Large intestine (tissue), 3 donors: ENCODE measurements at regions not wholly inside any gene's neighbourhood (a gene's known extent, or its start where the extent isn't known, plus 50 kb on each side); places are given as distances from the start of the nearest gene placed in this dataset.

ENCODE experiments used
- DNase-seq, 2 donors: peaks; one replicate each; pipeline versions ENCODE4 v3.0.0 to v3.0.0-alpha.2; 2013
- H3K27ac ChIP-seq: one replicate; pipeline ENCODE4 v1.5.1; 2013; ENCODE audit warnings: low read length
- H3K27me3 ChIP-seq: 2 replicates; pipeline ENCODE4 v1.6.1; 2013; ENCODE audit warnings: low read length; ENCODE audit not compliant: control insufficient read depth, insufficient read depth
- H3K36me3 ChIP-seq: 2 replicates; pipeline ENCODE4 v1.6.1; 2013; ENCODE audit warnings: low read length; ENCODE audit not compliant: control insufficient read depth, insufficient read depth
- H3K4me1 ChIP-seq: one replicate; pipeline ENCODE4 v1.6.1; 2013; ENCODE audit warnings: low read length; ENCODE audit not compliant: control insufficient read depth, insufficient read depth
- H3K4me3 ChIP-seq: one replicate; pipeline ENCODE4 v1.5.1; 2013; ENCODE audit warnings: low read length
- H3K9me3 ChIP-seq: one replicate; pipeline ENCODE4 v1.6.1; 2013; ENCODE audit warnings: mild to moderate bottlenecking, low read depth, low read length, moderate library complexity; ENCODE audit not compliant: control insufficient read depth
- WGBS: methylation state at CpG from one replicate; pipeline ENCODE4 v1.1.5; 2013; ENCODE audit warnings: low lambda C conversion rate; ENCODE audit not compliant: insufficient coverage; 5-methylcytosine and 5-hydroxymethylcytosine counted together

GRCh38 chr4:58188316-58188715, 1078.1 kb upstream of the IGFBP7 start:
- H3K4me1 ChIP-seq, result no peaks in the 10 kb centered on the region
- WGBS, result 87% methylated on average over 3 of the region's 4 CpGs
- no peak overlapping the region for H3K4me3 ChIP-seq
- no peaks in the 10 kb centered on the region for H3K9me3 ChIP-seq
- no peaks in the 10 kb centered on the region for H3K27me3 ChIP-seq
- no peak overlapping the region for H3K27ac ChIP-seq
- no peak for DNase-seq
- no peaks in the 10 kb centered on the region for H3K36me3 ChIP-seq

- Histone ChIP-seq H3K9me3 (no peaks in the 10 kb centered on the region), H3K27ac (no peak overlapping the region), H3K4me3 (no peak overlapping the region), H3K36me3 (no peaks in the 10 kb centered on the region), H3K27me3 (no peaks in the 10 kb centered on the region), H3K4me1 (no peaks in the 10 kb centered on the region)
- no CpG with 5 or more reads among the region's 2 CpGs for WGBS
- DNase-seq, result no peak
Observed at GRCh38 chr4:58175024-58175423, 1064.8 kb upstream of the IGFBP7 start.

DNA sequence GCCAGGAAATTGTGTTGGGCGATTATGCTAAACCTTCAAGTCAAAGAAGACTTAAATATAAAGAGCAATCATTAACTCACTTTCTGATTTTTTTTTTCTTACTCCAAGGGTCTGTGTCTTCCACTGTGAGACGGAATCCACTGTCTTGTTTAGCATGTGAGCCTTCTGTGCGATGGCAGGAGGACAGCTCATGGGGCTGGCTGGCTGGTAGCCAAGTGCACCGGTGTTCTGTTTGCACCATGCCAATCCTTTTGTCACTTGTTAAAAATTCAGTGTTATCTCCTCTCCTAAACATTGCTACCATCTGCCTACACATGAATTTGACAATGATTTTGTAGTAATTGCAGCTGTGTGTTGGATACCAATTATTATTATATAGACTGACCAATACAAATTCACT, 1056.3 kb upstream of the IGFBP7 start:
- H3K27me3 ChIP-seq, result no peaks in the 10 kb centered on the region
- H3K36me3 ChIP-seq, result no peaks in the 10 kb centered on the region
- DNase-seq, result no peak
- H3K4me3 ChIP-seq, result no peak overlapping the region
- no peak overlapping the region for H3K27ac ChIP-seq
- H3K4me1 ChIP-seq, result no peaks in the 10 kb centered on the region
- no peaks in the 10 kb centered on the region for H3K9me3 ChIP-seq
- WGBS, result no CpG with 5 or more reads among the region's 4 CpGs

DNA sequence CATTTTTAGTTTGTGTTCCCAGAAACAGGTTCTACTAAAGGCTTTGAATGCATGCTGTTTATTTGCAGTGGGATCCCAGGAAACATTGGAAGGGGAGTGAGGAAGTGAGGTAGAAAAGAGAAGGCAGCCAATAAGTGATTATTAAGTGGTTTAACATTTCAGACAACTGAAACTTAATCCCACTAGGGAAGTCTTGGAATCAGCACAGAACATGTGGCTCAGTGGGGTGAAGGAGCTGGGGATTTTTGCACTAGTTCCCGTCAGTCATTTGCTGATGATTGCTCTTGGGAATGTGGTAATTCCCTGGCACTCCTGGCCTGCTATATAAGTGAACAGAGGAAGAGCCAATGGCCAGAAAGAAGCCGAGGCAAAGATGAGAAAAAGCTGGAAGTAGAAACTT, 1053.0 kb upstream of the IGFBP7 start:
- no peaks in the 10 kb centered on the region for H3K4me1 ChIP-seq
- H3K9me3 ChIP-seq, result no peaks in the 10 kb centered on the region
- no peak overlapping the region for H3K27ac ChIP-seq
- H3K27me3 ChIP-seq, result no peaks in the 10 kb centered on the region
- no peak overlapping the region for H3K4me3 ChIP-seq
- peak; percentile 3 to 7 for DNase-seq
- H3K36me3 ChIP-seq, result no peaks in the 10 kb centered on the region
- 83% methylated on average over 1 of the region's 2 CpGs for WGBS

GRCh38 chr4:58149404-58150085, 1039.4 kb upstream of the IGFBP7 start:
- Histone ChIP-seq H3K4me1 (no peaks in the 10 kb centered on the region), H3K9me3 (no peaks in the 10 kb centered on the region), H3K27me3 (no peaks in the 10 kb centered on the region), H3K27ac (no peak overlapping the region), H3K36me3 (no peaks in the 10 kb centered on the region), H3K4me3 (no peak overlapping the region)
- WGBS, result no CpG with 5 or more reads among the region's 17 CpGs
- no peak for DNase-seq

GRCh38 chr4:58144721-58145120, 1034.5 kb upstream of the IGFBP7 start:
- no peaks in the 10 kb centered on the region for H3K4me1 ChIP-seq
- H3K4me3 ChIP-seq, result no peak overlapping the region
- no peak for DNase-seq
- H3K36me3 ChIP-seq, result no peaks in the 10 kb centered on the region
- no peaks in the 10 kb centered on the region for H3K27me3 ChIP-seq
- H3K9me3 ChIP-seq, result no peaks in the 10 kb centered on the region
- no peak overlapping the region for H3K27ac ChIP-seq
- 57% methylated on average over 1 of the region's 1 CpG for WGBS

DNA sequence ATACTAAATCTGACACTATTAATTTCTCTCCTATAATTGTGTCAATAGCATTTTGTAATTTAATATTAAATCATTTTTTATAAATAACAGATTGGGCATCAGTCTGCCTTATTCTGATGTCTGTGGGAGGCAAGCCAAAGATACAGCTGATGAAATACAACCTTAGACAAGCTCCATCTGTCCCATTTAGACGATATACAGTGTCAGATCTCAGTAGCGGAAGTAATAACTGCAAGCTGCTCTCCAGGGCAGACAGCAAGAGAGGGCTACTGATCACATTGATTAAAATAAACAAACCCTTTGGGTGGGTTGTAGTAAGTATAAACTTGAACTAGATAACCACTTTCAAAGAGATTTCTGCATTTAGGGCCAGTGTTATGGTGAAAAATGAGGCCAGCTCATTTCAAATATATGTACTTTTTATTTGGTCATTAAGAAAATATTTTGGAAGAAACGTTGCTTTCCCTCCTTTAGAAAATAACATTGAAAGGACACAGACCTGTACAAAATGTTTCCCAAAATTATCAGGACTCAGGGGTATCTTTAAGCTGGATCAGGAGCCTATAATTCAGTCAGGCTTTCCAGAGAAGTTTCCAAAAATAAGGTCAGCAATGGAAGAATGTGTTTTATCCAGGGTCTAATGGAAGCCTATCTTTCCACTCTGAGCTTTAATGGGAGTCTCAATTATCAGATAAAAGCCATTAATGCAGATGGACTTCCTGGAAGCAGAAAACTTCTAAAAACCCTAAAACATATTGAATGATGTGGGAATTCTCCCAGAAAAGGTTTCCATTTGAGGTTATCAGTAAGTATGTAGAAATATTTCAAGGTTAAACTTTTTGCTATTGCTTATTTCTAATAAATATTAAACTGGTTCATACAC, 1028.8 kb upstream of the IGFBP7 start:
- DNase-seq, result no peak
- no peak overlapping the region for H3K27ac ChIP-seq
- no peaks in the 10 kb centered on the region for H3K4me1 ChIP-seq
- no peaks in the 10 kb centered on the region for H3K27me3 ChIP-seq
- 80% methylated on average over 1 of the region's 3 CpGs for WGBS
- H3K4me3 ChIP-seq, result no peak overlapping the region
- no peaks in the 10 kb centered on the region for H3K9me3 ChIP-seq
- H3K36me3 ChIP-seq, result no peaks in the 10 kb centered on the region

DNA sequence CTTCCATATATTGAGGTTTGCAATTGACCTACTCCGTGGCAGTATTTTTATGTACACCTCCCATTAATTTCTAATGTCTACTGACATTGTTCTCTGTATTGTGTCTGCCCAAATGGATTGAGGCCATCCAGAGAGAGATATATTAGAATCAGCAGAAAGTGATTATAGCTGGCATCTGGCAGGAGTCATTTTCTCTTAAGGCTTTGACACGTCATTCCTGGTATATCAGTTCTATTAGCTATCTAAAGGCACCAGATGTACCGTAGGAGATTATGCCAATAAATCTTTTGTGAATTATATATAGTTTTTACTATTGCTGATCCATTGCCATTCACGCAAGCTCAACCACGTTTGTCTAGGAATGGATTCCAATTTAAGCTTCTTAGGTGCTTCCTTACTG, 1026.4 kb upstream of the IGFBP7 start:
- H3K4me3 ChIP-seq, result no peak overlapping the region
- no peaks in the 10 kb centered on the region for H3K36me3 ChIP-seq
- 100% methylated on average over 1 of the region's 5 CpGs for WGBS
- H3K27ac ChIP-seq, result no peak overlapping the region
- no peaks in the 10 kb centered on the region for H3K27me3 ChIP-seq
- H3K4me1 ChIP-seq, result no peaks in the 10 kb centered on the region
- DNase-seq, result no peak
- no peaks in the 10 kb centered on the region for H3K9me3 ChIP-seq

DNA sequence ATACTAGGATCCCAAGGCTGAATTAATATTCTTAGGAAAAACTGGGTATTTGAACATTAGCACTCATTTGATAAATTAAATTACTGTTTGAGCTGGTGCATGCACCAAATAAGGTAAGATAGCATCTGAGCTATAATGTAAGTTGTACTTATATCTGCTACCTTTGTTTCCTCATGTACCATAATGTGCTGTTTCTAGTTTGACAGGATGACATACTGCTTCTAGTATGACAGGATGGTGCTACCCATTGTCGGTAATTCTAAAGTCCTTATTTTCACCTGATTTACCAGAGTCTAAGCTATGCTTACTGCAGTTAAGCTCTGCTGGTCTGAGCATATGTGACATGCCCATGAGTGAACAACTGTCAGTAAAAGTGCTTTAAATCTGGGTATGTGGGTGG, 1017.5 kb upstream of the IGFBP7 start:
- no peaks in the 10 kb centered on the region for H3K4me1 ChIP-seq
- no CpG with 5 or more reads among the region's 1 CpG for WGBS
- H3K27ac ChIP-seq, result no peak overlapping the region
- no peaks in the 10 kb centered on the region for H3K36me3 ChIP-seq
- no peak for DNase-seq
- H3K9me3 ChIP-seq, result no peaks in the 10 kb centered on the region
- no peak overlapping the region for H3K4me3 ChIP-seq
- no peaks in the 10 kb centered on the region for H3K27me3 ChIP-seq

DNA sequence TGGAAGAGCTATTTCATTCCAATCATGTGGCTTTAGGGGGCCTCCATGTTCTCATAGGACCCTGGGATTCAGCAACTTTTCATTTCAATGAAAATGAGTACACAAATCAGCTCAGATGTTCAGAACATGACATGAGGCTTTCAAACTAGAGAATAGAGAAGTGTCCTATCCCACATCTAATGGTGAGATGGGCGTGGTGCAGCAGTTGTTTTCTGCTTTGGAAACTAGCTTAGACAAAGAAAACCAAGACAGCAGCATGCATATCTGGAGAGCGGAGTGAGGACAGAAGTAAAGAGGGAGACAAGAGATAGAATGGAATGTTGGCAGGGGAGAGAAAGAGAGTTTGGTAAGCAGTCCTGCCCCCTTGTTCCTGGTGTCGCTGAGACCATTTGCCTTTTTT, 1009.1 kb upstream of the IGFBP7 start:
- H3K4me3 ChIP-seq, result no peak overlapping the region
- WGBS, result 100% methylated on average over 1 of the region's 3 CpGs
- H3K9me3 ChIP-seq, result no peaks in the 10 kb centered on the region
- H3K27ac ChIP-seq, result no peak overlapping the region
- DNase-seq, result no peak
- H3K36me3 ChIP-seq, result no peaks in the 10 kb centered on the region
- H3K27me3 ChIP-seq, result no peaks in the 10 kb centered on the region
- no peaks in the 10 kb centered on the region for H3K4me1 ChIP-seq
